ENCODE measurements at regions not wholly inside any gene's neighbourhood (a gene's known extent, or its start where the extent isn't known, plus 50 kb on each side); places are given as distances from the start of the nearest gene placed in this dataset.

DNA sequence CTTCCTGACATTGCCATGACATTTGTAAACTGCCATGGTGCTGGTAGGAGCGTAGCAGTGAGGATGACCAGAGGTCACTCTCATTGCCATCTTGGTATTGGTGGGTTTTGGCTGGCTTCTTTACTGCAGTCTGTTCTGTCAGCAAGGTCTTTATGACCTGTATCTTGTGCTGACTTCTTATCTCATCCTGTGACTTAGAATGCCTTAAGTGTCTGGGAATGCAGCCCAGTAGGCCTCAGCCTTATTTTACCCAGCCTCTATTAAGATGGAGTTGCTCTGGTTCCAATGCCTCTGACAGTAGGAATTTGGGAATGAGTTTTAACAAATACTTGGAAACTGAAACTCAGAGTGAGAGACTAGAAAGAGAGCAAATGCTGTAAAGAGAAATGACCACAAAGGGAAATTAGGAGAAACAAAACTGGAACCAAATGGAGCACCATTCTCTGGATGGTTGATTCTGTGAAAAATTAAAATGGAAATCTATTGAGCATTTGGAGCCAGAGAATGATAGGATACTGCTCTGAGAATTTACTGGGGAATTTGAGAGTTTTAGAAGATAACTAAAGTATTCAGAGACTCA lies 50.1 kb upstream of the RHOU start:
- H4K20me1 ChIP-seq (ENCODE audit: insufficient read depth, low read length), result no peaks in the 10 kb centered on the region
- no peak overlapping the region for H2BK120ac ChIP-seq (ENCODE audit: low read depth, low read length)
- H3K4me2 ChIP-seq (ENCODE audit: low read depth, low read length), result no peak overlapping the region
- POLR2A ChIA-PET (ENCODE audit: unreplicated experiment), result no interaction called here
- H2BK5ac ChIP-seq (ENCODE audit: low read depth, low read length, poor library complexity, severe bottlenecking), result no peak overlapping the region
- H4K5ac ChIP-seq (ENCODE audit: low read depth, low read length), result no peak overlapping the region
- H3K4ac ChIP-seq (ENCODE audit: low read depth, low read length), result no peak overlapping the region
- DNase-seq, result no peak
- peaks cover 18% of the 10 kb centered on the region for H3K27me3 ChIP-seq (ENCODE audit: control insufficient read depth, insufficient read depth, low read length)
- in situ Hi-C loops (cut with MboI; ENCODE audit: low sequenced_read_pairs), result no loop called here
- H4K91ac ChIP-seq (ENCODE audit: insufficient read depth, low read depth, low read length), result no peak overlapping the region
- H2AFZ ChIP-seq (replicated peaks; ENCODE audit: low read length, poor library complexity), result no peak overlapping the region
- no peak overlapping the region for H3K9ac ChIP-seq (ENCODE audit: low read depth, low read length)
- H3K56ac ChIP-seq (ENCODE audit: extremely low read depth, insufficient read depth, low read length), result no peak overlapping the region
- H3K9me1 ChIP-seq (ENCODE audit: insufficient read depth, low read length), result no peaks in the 10 kb centered on the region
- H3K4me3 ChIP-seq (ENCODE audit: insufficient read depth, low read depth, low read length), result no peak overlapping the region
- no peak overlapping the region for H2BK15ac ChIP-seq (ENCODE audit: low read depth, low read length)
- dilution Hi-C loops (cut with HindIII; ENCODE audit: low sequenced_read_pairs, unreplicated experiment), result no loop called here
- no peak overlapping the region for H3K18ac ChIP-seq (ENCODE audit: low read depth, low read length)
- 60% methylated on average over 1 of the region's 1 CpG; no CpG with 5 or more reads in 1 of the 2 experiments for WGBS, 2 experiments (ENCODE audit: extremely low coverage in 2 of 2, insufficient read length in 1 of 2)
- H3K27ac ChIP-seq (ENCODE audit: insufficient read depth, low read length), result no peak overlapping the region
- H3K79me1 ChIP-seq (ENCODE audit: low read depth in 1 of 2, low read length in 2 of 2), result no peaks in the 10 kb centered on the region
- no peak overlapping the region for H3K23ac ChIP-seq (ENCODE audit: low read depth, low read length)
- intact Hi-C loops (cut with micrococcal nuclease), result no loop called here
- CTCF ChIA-PET, result no interaction called here
- no peaks in the 10 kb centered on the region for H3K4me1 ChIP-seq (ENCODE audit: control insufficient read depth, insufficient read depth, low read length)
- no peak for TF ChIP-seq USF2 (IDR thresholded peaks at IDR 0.05; ENCODE audit: low read depth, low read length)
- no peak for TF ChIP-seq FOS (IDR thresholded peaks at IDR 0.05; ENCODE audit: low read depth, low read length)
- no peak for TF ChIP-seq CEBPB (IDR thresholded peaks at IDR 0.05; ENCODE audit: low read depth, low read length)
- TF ChIP-seq RCOR1 (IDR thresholded peaks at IDR 0.05; ENCODE audit: insufficient replicate concordance, low read length), result no peak
- no peak for TF ChIP-seq MAFK (IDR thresholded peaks at IDR 0.05; ENCODE audit: low read depth, low read length)
- no peak for TF ChIP-seq MAZ (IDR thresholded peaks at IDR 0.05; ENCODE audit: borderline replicate concordance, low read depth, low read length)
- TF ChIP-seq CHD1 (IDR thresholded peaks at IDR 0.05; ENCODE audit: low read depth, low read length), result no peak
- TF ChIP-seq NFE2L2 (IDR thresholded peaks at IDR 0.05; ENCODE audit: low read depth, low read length), result no peak
- no peak for TF ChIP-seq BHLHE40 (IDR thresholded peaks at IDR 0.05; ENCODE audit: low read depth, low read length)
- TF ChIP-seq MXI1 (IDR thresholded peaks at IDR 0.05; ENCODE audit: borderline replicate concordance, low read depth, low read length), result no peak
- no peak for TF ChIP-seq POLR2A (IDR thresholded peaks at IDR 0.05; ENCODE audit: low read depth, low read length)
- no peak for TF ChIP-seq RAD21 (IDR thresholded peaks at IDR 0.05; ENCODE audit: low read length)
- TF ChIP-seq SMC3 (IDR thresholded peaks at IDR 0.05; ENCODE audit: low read depth, low read length), result no peak
- TF ChIP-seq, protein P1, sequence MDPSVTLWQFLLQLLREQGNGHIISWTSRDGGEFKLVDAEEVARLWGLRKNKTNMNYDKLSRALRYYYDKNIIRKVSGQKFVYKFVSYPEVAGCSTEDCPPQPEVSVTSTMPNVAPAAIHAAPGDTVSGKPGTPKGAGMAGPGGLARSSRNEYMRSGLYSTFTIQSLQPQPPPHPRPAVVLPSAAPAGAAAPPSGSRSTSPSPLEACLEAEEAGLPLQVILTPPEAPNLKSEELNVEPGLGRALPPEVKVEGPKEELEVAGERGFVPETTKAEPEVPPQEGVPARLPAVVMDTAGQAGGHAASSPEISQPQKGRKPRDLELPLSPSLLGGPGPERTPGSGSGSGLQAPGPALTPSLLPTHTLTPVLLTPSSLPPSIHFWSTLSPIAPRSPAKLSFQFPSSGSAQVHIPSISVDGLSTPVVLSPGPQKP (IDR thresholded peaks at IDR 0.05; ENCODE audit: borderline replicate concordance, low read depth, low read length), result no peak
- no peak for TF ChIP-seq RFX5 (IDR thresholded peaks at IDR 0.05; ENCODE audit: low read depth, low read length)
- TF ChIP-seq CTCF (conservative IDR thresholded peaks at IDR 0.05; ENCODE audit: low read depth, low read length), result no peak
- H3K14ac ChIP-seq (replicated peaks; ENCODE audit: low read depth, low read length), result no peak overlapping the region
- ATAC-seq (ENCODE audit: low read depth), result no peak
- no peak overlapping the region for H4K8ac ChIP-seq (ENCODE audit: low read depth in 2 of 2, low read length in 2 of 2)
- H3K36me3 ChIP-seq (ENCODE audit: control insufficient read depth, insufficient read depth, low read length), result no peaks in the 10 kb centered on the region
- no peak overlapping the region for H2AK9ac ChIP-seq (replicated peaks; ENCODE audit: low read depth, low read length, poor library complexity)
- no peak overlapping the region for H2BK20ac ChIP-seq (ENCODE audit: low read depth, low read length)
- H2AK5ac ChIP-seq (ENCODE audit: low read depth, low read length), result no peak overlapping the region
- no peaks in the 10 kb centered on the region for H3K9me3 ChIP-seq (ENCODE audit: control insufficient read depth, insufficient read depth, low read length)
- no TSS peak for BruUV-seq (replicated peaks)
